Smooth muscle cell (in vitro differentiated cells): ENCODE measurements at regions not wholly inside any gene's neighbourhood (a gene's known extent, or its start where the extent isn't known, plus 50 kb on each side); places are given as distances from the start of the nearest gene placed in this dataset.
"Not testable (repeated sequence)": the region's sequence is repeated elsewhere in the genome, so short reads cannot be mapped to it uniquely, and the experiment has no call there.

Experiments used
- DNase-seq: peaks from one replicate; lab custom pipeline; 2025; ENCODE audit not compliant: unreplicated experiment; lab: John Stamatoyannopoulos, UW
- H2AFZ ChIP-seq: fragments of 200-600 bp; sonication (generic); 2 replicates; pipeline ENCODE4 v1.6.0; 2016; ENCODE audit warnings: antibody characterized with exemption, low read depth, mild to moderate bottlenecking
- H3F3A ChIP-seq: fragments of 200-600 bp; sonication (generic); 2 replicates; pipeline ENCODE4 v1.6.0; 2017; ENCODE audit warnings: antibody characterized with exemption, low read depth
- H3K27ac ChIP-seq: fragments of 200-600 bp; sonication (generic); 2 replicates; pipeline ENCODE4 v1.5.1; 2016; ENCODE audit warnings: low read depth, mild to moderate bottlenecking
- H3K27me3 ChIP-seq: fragments of 200-600 bp; sonication (generic); 2 replicates; pipeline ENCODE4 v1.6.1; 2016; ENCODE audit warnings: low read depth, mild to moderate bottlenecking
- H3K36me3 ChIP-seq: fragments of 200-600 bp; sonication (generic); 2 replicates; pipeline ENCODE4 v1.5.1; 2016; ENCODE audit warnings: low read depth
- H3K4me1 ChIP-seq: fragments of 200-600 bp; sonication (generic); 2 replicates; pipeline ENCODE4 v1.5.1; 2016; ENCODE audit warnings: low read depth
- H3K4me2 ChIP-seq: fragments of 200-600 bp; sonication (generic); 2 replicates; pipeline ENCODE4 v1.6.0; 2016; ENCODE audit warnings: mild to moderate bottlenecking
- H3K4me3 ChIP-seq: fragments of 200-600 bp; sonication (generic); 2 replicates; pipeline ENCODE4 v1.5.1; 2016; ENCODE audit warnings: mild to moderate bottlenecking
- H3K79me2 ChIP-seq: fragments of 200-600 bp; sonication (generic); 2 replicates; pipeline ENCODE4 v1.6.0; 2016; ENCODE audit warnings: low read depth, mild to moderate bottlenecking
- H3K9ac ChIP-seq: fragments of 200-600 bp; sonication (generic); 2 replicates; pipeline ENCODE4 v1.6.0; 2016; ENCODE audit warnings: low read depth
- H3K9me3 ChIP-seq: fragments of 200-600 bp; sonication (generic); replicated peaks from 2 replicates; pipeline ENCODE4 v1.5.1; 2016; ENCODE audit warnings: low read depth
- H4K20me1 ChIP-seq: fragments of 200-600 bp; sonication (generic); 2 replicates; pipeline ENCODE4 v1.6.0; 2016; ENCODE audit warnings: low read depth
- WGBS: methylation state at CpG from one replicate; pipeline ENCODE4 v1.1.7; 2016; ENCODE audit warnings: low lambda C conversion rate; 5-methylcytosine and 5-hydroxymethylcytosine counted together
- TF ChIP-seq, protein P1 (sequence below): fragments of 200-600 bp; sonication (generic); IDR thresholded peaks from 2 replicates; pipeline ENCODE4 v1.5.1; 2017; ENCODE audit warnings: borderline replicate concordance, mild to moderate bottlenecking, antibody characterized with exemption; ENCODE audit not compliant: insufficient read depth, poor library complexity, severe bottlenecking

DNA sequence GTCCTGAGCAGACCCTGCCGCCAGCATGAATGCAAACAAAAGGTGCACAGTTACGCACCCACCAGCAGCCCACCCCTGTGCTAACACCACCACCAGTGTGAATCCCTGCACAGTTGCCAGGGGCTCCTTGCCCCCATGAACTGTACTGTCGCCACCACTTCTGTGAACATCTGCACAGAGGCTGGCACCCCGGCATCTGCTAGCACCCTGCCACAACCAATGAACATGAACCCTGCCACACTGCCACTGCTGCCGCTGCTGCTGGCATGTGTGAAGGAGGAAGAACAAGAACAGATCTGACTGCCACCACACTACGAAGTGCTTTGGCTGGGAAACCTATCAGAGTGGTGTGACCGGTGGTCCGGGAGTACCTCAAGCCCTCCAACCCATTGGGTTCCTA is 261.3 kb downstream of the PARM1 start:
- WGBS, result 97% methylated on average over 8 of the region's 8 CpGs
- TF ChIP-seq, protein P1, sequence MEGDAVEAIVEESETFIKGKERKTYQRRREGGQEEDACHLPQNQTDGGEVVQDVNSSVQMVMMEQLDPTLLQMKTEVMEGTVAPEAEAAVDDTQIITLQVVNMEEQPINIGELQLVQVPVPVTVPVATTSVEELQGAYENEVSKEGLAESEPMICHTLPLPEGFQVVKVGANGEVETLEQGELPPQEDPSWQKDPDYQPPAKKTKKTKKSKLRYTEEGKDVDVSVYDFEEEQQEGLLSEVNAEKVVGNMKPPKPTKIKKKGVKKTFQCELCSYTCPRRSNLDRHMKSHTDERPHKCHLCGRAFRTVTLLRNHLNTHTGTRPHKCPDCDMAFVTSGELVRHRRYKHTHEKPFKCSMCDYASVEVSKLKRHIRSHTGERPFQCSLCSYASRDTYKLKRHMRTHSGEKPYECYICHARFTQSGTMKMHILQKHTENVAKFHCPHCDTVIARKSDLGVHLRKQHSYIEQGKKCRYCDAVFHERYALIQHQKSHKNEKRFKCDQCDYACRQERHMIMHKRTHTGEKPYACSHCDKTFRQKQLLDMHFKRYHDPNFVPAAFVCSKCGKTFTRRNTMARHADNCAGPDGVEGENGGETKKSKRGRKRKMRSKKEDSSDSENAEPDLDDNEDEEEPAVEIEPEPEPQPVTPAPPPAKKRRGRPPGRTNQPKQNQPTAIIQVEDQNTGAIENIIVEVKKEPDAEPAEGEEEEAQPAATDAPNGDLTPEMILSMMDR, result no peak

GRCh38 chr4:75192182-75192581 is 259.3 kb downstream of the PARM1 start:
- not testable (repeated sequence) for H3K36me3 ChIP-seq, H4K20me1 ChIP-seq, H3K9me3 ChIP-seq, H3K4me2 ChIP-seq, DNase-seq, H3K9ac ChIP-seq, H2AFZ ChIP-seq, H3K27ac ChIP-seq, H3K4me1 ChIP-seq, H3K27me3 ChIP-seq, H3F3A ChIP-seq, H3K4me3 ChIP-seq, H3K79me2 ChIP-seq
- 100% methylated on average over 2 of the region's 2 CpGs for WGBS

More for the DNA sequence above, 261.3 kb downstream of the PARM1 start:
- Histone ChIP-seq H3K9me3 (no peaks in the 10 kb centered on the region), H3K27ac (no peak overlapping the region), H3K79me2 (no peaks in the 10 kb centered on the region), H3K4me1 (no peaks in the 10 kb centered on the region), H3K9ac (no peak overlapping the region), H3K36me3 (no peaks in the 10 kb centered on the region), H3K4me2 (no peak overlapping the region), H3F3A (no peaks in the 10 kb centered on the region), H2AFZ (no peak overlapping the region), H3K4me3 (no peak overlapping the region), H4K20me1 (no peaks in the 10 kb centered on the region), H3K27me3 (no peaks in the 10 kb centered on the region)
- no peak for DNase-seq

DNA sequence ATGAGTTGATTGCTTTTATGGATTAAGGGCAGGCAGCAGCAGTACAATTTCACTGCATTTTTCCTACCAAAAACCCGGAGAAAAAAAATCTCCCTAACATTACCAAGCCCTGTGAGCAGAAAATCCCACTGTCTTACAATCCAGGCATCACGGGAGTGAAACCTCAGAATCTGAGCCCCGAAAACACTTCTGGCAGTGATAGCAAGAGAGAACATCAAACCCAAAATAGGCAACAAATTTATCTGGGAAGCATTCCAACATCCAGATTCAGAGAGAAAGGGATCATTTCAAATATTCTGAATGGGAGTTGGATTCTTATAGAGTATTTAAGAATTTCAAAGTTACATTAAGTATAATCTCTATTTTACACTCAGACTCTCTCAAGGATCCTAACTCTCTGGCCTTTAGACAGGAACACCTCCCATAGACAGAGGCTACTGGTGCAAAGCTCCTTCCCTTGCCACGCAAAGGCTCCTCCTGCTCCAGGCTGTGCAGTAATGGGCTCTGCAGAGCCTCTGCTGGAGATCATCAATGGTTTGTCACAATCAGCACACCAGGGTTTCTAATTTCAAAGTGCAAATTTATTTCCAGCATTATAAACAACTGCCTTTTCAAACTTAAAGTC is 256.9 kb downstream of the PARM1 start:
- no peaks in the 10 kb centered on the region for H4K20me1 ChIP-seq
- DNase-seq, result no peak

GRCh38 chr4:75180790-75181776 is 248.2 kb downstream of the PARM1 start:
- H3K4me3 ChIP-seq, result no peak overlapping the region
- no peaks in the 10 kb centered on the region for H3K9me3 ChIP-seq
- no peaks in the 10 kb centered on the region for H3K27me3 ChIP-seq
- WGBS, result 90% methylated on average over 10 of the region's 10 CpGs
- H3K79me2 ChIP-seq, result no peaks in the 10 kb centered on the region
- no peak overlapping the region for H2AFZ ChIP-seq
- no peak overlapping the region for H3K9ac ChIP-seq
- H4K20me1 ChIP-seq, result no peaks in the 10 kb centered on the region
- no peak overlapping the region for H3K4me2 ChIP-seq
- no peaks in the 10 kb centered on the region for H3F3A ChIP-seq
- H3K4me1 ChIP-seq, result no peaks in the 10 kb centered on the region
- TF ChIP-seq, protein P1, result no peak
- DNase-seq, result no peak
- H3K27ac ChIP-seq, result no peak overlapping the region
- no peaks in the 10 kb centered on the region for H3K36me3 ChIP-seq

More for the DNA sequence above, 256.9 kb downstream of the PARM1 start:
- H3K9me3 ChIP-seq, result no peaks in the 10 kb centered on the region
- no peak overlapping the region for H3K9ac ChIP-seq
- H3K4me2 ChIP-seq, result peak overlapping the region; percentile 31
- no peaks in the 10 kb centered on the region for H3K27me3 ChIP-seq
- peak overlapping the region; percentile 22 for H2AFZ ChIP-seq
- no peak overlapping the region for H3K27ac ChIP-seq
- TF ChIP-seq, protein P1, result no peak
- no peak overlapping the region for H3K4me3 ChIP-seq
- H3K36me3 ChIP-seq, result no peaks in the 10 kb centered on the region
- 58% methylated on average over 4 of the region's 4 CpGs for WGBS
- H3K79me2 ChIP-seq, result no peaks in the 10 kb centered on the region
- no peaks in the 10 kb centered on the region for H3F3A ChIP-seq
- H3K4me1 ChIP-seq, result no peaks in the 10 kb centered on the region
